ENCODE measurements at regions not wholly inside any gene's neighbourhood (a gene's known extent, or its start where the extent isn't known, plus 50 kb on each side); places are given as distances from the start of the nearest gene placed in this dataset.
"Not testable (repeated sequence)": the region's sequence is repeated elsewhere in the genome, so short reads cannot be mapped to it uniquely, and the experiment has no call there.

- ATAC-seq (no peak), DNase-seq (no peak)
- intact Hi-C loops (cut with DNase I, micrococcal nuclease), result no loop called here
These were observed 101.2 kb upstream of the ASB18 start for GRCh38 chr2:236365258-236366048.

DNA sequence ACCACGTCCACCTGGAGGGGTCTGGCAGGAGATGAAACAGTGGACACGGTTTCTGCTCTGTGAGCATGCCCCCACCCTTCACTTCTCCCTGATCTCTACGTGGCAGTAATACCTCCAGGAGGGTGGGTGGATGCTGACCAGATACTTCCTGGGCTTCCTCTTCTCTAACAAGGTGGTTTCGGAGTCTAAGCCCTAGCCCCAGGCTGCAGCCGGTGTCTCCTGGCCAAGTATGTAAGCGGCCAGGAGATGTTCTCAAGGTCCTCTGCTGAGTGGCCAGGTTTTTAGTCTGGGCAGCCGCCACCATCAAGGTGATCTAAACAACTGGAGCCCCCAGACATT is 101.8 kb upstream of the ASB18 start:
- DNase-seq (no peak), ATAC-seq (no peak)
- intact Hi-C loops (cut with DNase I, micrococcal nuclease), result no loop called here

- no peak for DNase-seq
- intact Hi-C loops (cut with DNase I, micrococcal nuclease), result no loop called here
These were observed 102.2 kb upstream of the ASB18 start for GRCh38 chr2:236366397-236366796.

DNA sequence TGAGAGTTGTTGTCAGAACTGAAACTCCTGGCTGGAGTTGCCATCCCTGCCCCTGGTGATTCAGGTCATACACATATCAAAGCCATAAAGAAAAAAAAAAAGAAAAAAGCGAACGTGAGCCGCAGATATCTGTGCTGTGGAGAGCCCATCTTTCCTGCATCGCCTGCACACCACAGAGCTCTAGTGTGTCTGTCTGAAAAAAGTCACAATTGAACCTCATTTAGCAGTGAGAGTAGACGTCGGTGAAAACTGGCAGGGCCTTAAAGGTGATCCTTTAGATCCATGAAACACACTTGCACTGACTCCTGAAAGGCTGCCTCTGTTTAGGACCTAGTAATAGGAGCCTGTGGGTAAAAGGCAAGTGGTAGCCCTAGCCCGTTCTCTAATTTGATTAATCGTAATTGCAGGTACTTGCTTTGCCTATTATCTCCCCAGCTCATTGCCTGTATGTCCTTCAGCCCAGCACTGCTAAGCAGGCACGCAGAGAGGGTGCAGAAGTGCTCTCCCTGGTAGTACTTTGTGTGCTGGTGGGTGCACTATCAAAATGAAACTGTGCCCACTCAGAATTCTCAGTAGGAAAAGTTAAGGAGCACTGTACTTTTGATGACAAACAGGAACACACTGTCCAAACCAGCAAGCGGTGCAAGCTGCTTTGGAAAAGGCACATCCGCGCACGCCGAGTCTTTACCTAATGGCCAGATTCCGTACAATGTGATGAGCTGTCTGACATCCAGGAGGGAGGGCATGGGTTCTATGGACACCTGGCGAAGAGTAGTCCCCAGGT is 103.5 kb upstream of the ASB18 start:
- ATAC-seq (no peak), DNase-seq (no peak)
- intact Hi-C loops (cut with DNase I, micrococcal nuclease), result no loop called here

More at GRCh38 chr2:236366397-236366796, 102.2 kb upstream of the ASB18 start:
- no peak for ATAC-seq

- no peak for ATAC-seq
- DNase-seq, result no peak
- intact Hi-C loops (cut with DNase I, micrococcal nuclease), result no loop called here
These were observed 105.5 kb upstream of the ASB18 start for GRCh38 chr2:236369661-236370062.

DNA sequence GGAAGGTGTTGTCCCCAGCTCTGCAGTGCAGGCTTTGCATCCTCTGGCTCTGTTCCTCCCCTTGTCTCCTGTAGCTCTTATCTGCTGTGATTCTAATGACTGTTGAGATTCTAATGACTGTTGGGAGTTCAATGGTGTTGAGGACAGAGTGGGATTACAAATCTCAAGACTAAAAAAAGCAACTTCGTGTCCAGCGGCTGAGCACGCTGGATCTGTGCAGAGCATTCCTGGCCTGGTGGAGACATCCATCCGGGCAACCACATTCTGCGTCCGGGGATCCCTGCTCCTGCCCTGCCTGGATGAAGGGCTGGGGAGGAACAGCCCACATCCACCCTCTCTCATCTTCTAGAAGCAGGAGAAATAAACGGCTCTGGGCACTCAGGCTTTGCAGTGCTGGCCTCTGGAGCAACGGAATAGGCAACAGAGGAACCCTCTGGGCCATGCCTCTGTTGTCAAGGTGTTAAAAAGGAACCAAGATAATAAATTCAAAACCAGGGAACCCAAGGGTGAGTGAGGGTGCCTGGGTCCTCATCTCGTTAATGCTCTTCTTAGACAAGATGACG is 106.7 kb upstream of the ASB18 start:
- ATAC-seq, result no peak
- intact Hi-C loops (cut with DNase I, micrococcal nuclease), result no loop called here
- DNase-seq, result no peak

DNA sequence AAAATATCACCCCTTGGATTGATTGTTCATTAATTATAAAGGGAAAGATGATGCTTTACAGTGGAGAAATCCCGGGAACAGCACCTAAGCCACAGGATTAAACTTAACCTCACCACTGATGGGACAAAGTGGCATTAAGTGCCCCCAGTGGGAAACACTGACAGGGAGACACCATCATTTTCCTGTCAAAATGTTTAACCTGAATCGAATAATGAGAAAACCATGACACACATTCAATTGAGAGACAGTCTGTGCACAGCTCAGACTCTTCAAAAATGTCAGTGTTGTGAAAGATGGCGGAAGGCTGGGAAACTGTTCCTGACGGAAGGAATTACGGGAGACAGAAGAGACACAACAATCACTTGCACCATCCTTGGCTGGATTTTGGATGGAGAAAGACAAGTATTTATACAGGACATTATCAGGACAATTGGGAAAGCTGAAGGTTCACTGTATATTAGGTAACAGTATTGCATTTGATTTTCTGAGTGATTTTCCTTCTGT is 111.8 kb upstream of the ASB18 start:
- DNase-seq (no peak), ATAC-seq (no peak)
- intact Hi-C loops (cut with DNase I, micrococcal nuclease), result no loop called here

- no peak for DNase-seq
- no peak for ATAC-seq
- intact Hi-C loops (cut with DNase I, micrococcal nuclease), result no loop called here
These were observed 112.5 kb upstream of the ASB18 start for GRCh38 chr2:236376566-236377244.

DNA sequence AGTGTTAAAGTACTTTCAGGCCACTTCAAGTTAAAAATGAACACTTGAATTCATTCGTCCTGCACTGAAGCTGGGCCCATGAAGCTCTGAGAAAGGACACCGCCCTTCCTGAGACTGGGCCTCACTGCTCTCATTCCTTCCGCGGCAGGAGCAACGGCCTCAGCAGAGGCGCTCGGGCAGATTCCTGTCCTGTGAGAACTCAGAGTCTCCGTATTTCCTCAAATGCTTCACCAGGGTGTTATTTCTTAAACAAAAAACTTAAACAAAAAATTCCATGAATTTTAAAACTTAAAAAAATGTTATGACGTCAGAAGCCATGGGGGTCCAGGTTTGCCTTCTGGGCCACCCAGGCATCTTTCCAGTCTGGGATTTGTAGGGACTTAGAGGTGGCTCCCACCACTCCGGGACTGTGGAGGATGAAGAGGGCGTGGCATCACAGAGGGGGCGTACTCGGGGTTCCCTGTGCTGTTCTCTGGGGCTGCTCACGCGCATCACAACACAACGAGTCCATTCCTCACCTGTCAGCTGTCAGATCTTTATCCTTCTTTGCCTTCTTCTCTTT is 115.9 kb upstream of the ASB18 start:
- no peak for ATAC-seq

DNA sequence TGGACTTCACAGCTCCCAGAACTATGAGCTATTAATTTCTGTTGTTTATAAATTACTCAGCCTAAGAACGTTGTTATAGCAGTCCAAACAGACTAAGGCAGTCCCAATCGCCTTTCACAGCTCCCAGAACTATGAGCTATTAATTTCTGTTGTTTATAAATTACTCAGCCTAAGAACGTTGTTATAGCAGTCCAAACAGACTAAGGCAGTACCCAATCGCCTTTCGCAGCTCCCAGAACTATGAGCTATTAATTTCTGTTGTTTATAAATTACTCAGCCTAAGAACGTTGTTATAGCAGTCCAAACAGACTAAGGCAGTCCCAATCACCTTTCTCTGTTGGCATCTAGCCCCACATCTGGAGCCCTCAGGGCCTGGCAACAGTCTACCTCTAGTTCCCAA is 117.0 kb upstream of the ASB18 start:
- intact Hi-C loops (cut with DNase I, micrococcal nuclease); ATAC-seq; DNase-seq: not testable (repeated sequence)

More for the DNA sequence above, 115.9 kb upstream of the ASB18 start:
- no peak for DNase-seq
- intact Hi-C loops (cut with DNase I, micrococcal nuclease), result no loop called here

DNA sequence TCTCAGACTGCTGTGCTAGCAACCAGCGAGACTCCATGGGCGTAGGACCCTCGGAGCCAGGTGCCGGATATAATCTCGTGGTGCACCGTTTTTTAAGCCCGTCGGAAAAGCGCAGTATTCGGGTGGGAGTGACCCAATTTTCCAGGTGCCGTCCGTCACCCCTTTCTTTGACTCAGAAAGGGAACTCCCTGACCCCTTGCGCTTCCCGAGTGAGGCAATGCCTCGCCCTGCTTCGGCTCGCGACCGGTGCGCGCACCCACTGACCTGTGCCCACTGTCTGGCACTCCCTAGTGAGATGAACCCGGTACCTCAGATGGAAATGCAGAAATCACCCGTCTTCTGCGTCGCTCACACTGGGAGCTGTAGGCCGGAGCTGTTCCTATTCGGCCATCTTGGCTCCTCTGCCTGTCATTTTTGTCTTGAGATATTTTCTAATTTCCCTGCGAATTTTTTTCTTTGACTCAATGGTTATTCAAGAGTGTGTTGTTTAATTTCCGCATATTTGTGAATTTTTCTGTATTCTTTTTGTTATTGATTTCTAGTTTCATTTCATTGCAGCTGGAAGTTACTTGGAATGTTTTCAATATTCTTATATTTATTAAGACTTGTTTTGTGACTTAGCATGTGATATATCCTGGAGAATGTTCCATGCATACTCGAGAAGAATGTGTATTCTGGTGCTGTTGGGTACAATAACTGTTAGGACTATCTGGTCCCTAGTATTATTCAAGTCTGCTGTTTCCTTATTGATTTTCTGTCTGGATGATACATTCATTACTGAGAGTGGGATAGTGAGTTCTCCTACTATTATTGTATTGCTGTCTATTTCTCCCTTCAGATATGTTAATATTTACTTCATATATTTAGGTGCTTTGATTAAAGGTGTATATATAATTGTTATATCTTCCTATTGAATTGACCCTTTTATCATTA is 125.3 kb upstream of the ASB18 start:
- intact Hi-C loops (cut with DNase I, micrococcal nuclease); DNase-seq; ATAC-seq: not testable (repeated sequence)

- intact Hi-C loops (cut with DNase I, micrococcal nuclease), result no loop called here
- no peak for ATAC-seq
- DNase-seq, result no peak
These were observed 128.9 kb upstream of the ASB18 start for GRCh38 chr2:236393101-236393500.

DNA sequence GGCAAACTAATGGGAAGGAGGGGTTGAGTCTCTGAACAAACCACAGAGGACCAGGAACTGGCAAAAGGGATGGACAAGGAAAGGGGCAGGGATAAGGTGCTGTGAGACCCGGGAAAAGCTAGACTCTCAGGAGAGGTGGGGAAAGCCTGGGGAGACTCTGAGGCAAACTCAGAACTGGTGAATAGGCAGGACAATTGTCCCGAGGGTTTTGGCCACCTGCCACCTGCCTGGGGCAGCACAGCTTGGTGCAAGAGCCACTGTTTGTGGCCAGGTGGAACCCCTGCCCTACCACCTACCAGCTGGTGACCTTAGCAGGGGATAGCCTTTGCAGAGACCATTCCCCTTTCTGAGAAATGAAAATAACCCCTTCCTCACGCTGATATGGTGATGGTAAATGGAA is 129.4 kb upstream of the ASB18 start:
- intact Hi-C loops (cut with DNase I, micrococcal nuclease), result no loop called here
- no peak for DNase-seq
- no peak for ATAC-seq

DNA sequence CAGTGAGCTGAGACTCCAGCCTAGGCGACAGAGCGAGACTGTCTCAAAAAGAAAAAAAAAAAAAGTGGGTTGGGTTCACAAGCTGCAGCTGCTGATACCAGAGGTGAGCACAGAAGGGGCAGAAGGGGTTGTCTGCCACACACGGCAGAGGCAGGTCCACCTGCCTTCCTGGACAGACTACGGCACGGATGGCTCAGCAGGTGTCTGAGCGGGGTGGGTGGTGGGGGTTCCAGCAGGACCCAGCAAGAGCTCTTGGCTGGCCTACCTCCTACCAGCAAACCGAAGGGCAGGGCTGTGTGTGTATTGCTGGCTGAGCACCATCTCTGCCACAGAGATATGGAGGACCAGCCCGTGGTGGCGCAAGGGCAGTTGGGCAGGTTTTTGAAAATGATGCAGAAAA is 130.4 kb upstream of the ASB18 start:
- no peak for DNase-seq
- no peak for ATAC-seq

DNA sequence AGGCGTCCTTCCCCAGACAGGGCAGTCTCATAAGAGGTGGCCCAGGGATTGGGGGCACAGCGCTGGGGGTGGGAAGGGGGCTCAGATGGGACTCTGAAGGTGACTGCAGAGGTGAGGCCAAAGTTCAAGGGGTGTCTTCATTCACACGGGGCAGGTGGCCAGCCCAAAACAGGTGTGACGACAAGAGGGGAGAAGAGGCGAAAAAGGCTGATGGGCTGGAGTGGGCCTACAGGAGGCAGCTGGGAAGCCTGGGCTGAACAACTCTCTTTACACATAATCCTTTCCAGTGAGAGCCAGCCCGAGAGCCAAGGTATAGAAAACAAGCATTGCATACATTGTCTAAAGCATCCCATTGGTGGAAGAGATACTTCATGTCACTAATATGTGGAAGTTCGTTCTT is 130.9 kb upstream of the ASB18 start:
- ATAC-seq, result no peak
- DNase-seq, result no peak
- intact Hi-C loops (cut with DNase I, micrococcal nuclease), result no loop called here

More for the DNA sequence above, 130.4 kb upstream of the ASB18 start:
- intact Hi-C loops (cut with DNase I, micrococcal nuclease), result no loop called here

GRCh38 chr2:236396818-236397350 is 132.7 kb upstream of the ASB18 start:
- intact Hi-C loops (cut with DNase I, micrococcal nuclease), result no loop called here
- no peak for ATAC-seq
- no peak for DNase-seq

DNA sequence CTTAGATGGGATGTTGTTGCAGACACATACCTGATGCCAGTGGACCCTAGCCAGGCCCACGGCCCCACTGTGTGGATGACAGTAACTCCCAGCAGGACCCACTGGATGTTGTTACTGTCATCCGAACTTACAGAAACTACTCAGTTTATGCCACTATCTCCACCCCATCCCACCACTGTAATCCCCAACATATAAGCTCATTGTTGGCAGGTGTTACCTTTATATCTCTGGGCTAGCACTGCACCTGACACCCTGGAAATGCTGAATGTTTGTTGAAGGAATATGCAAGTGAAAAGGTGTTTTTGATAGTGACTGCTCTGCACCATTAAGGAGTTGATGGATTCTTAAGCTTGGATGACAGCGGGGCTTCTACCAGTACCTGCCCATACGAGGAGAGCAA is 133.5 kb upstream of the ASB18 start:
- intact Hi-C loops (cut with DNase I, micrococcal nuclease), result no loop called here
- DNase-seq, result no peak
- no peak for ATAC-seq

DNA sequence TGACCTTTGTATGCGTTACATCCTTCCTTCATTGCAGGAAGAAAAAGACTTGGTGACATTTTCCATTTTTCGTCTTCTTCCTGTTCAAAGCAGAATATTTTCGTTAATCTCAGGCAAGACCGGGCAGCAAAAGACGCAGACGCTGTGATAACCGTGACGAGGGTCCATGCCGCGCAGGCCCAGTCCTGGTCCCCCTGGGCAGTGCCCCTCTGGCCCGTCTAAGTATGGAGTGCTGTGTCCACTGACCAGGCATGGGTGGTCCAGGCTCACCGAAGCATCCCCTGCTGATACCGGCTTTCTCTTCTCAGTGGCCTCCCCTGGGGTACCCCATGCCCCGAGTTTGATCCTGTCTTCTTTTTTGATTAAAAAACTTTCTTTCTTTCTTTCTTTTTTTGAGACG is 135.2 kb upstream of the ASB18 start:
- intact Hi-C loops (cut with DNase I, micrococcal nuclease), result no loop called here
- DNase-seq, result no peak
- no peak for ATAC-seq
